Cardiac fibroblast (primary cell): ENCODE measurements at regions not wholly inside any gene's neighbourhood (a gene's known extent, or its start where the extent isn't known, plus 50 kb on each side); places are given as distances from the start of the nearest gene placed in this dataset.
A peak's percentile ranks its signal among the peaks of the same experiment; 100 is the strongest.

Experiments
- DNase-seq, 2 donors: peaks; one replicate each; pipeline versions ENCODE4 v3.0.0 to v3.0.0-alpha.2; 2010; ENCODE audit warnings: low read depth in 2 of 2
- H3K4me3 ChIP-seq, 2 donors: replicated peaks in 1 of 2; 1 replicate in 1 of 2; 2 replicates in 1 of 2; pipeline ENCODE4 v1.5.1; 2011; ENCODE audit warnings: low read depth in 2 of 2, low read length in 2 of 2, mild to moderate bottlenecking in 2 of 2, moderate library complexity in 1 of 2
- TF ChIP-seq, protein P1 (sequence below): IDR thresholded peaks from one replicate; pipeline ENCODE4 v1.5.1; 2011; ENCODE audit warnings: low read depth, mild to moderate bottlenecking, low read length, inconsistent platforms

DNA sequence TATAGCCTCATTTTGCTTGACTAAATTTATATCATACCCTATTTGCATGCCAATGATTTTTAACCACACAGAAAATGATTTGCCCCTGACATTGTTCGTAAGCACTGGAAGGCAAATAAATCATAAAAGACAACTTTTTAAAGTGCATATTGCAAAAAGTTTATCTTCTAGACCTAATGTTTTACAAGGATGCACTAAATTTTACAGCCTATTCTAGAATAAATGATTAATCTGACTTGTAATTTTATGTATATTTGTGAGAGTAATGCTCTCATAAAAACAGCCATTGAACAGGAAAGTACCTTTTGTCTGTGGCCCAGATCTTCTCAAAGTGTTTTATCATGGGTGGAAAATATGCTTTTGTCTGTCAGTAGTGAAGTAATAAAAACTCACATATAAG lies 546.6 kb downstream of the EPHA3 start:
- TF ChIP-seq, protein P1, sequence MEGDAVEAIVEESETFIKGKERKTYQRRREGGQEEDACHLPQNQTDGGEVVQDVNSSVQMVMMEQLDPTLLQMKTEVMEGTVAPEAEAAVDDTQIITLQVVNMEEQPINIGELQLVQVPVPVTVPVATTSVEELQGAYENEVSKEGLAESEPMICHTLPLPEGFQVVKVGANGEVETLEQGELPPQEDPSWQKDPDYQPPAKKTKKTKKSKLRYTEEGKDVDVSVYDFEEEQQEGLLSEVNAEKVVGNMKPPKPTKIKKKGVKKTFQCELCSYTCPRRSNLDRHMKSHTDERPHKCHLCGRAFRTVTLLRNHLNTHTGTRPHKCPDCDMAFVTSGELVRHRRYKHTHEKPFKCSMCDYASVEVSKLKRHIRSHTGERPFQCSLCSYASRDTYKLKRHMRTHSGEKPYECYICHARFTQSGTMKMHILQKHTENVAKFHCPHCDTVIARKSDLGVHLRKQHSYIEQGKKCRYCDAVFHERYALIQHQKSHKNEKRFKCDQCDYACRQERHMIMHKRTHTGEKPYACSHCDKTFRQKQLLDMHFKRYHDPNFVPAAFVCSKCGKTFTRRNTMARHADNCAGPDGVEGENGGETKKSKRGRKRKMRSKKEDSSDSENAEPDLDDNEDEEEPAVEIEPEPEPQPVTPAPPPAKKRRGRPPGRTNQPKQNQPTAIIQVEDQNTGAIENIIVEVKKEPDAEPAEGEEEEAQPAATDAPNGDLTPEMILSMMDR = no peak
- DNase-seq = no peak
- H3K4me3 ChIP-seq = no peak overlapping the region

DNA sequence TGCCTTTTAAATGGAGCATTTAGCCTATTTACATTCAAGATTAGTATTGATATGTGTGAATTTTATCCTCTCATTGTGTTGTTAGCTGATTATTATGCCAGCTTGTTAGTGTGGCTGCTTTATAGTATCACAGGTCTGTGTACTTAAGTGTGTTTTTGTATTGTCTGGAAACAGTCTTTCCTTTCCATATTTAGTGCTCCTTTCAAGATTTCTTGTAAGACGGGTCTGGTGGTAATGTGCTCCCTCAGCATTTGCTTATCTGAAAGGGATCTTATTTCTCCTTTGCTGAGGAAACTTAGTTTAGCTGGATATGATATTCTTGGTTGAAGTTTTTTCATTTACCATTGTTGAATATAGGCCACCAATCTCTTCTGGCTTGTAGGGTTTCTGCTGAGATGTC lies 549.0 kb downstream of the EPHA3 start:
- no peak for DNase-seq
- no peak overlapping the region for H3K4me3 ChIP-seq
- TF ChIP-seq, protein P1 = no peak

DNA sequence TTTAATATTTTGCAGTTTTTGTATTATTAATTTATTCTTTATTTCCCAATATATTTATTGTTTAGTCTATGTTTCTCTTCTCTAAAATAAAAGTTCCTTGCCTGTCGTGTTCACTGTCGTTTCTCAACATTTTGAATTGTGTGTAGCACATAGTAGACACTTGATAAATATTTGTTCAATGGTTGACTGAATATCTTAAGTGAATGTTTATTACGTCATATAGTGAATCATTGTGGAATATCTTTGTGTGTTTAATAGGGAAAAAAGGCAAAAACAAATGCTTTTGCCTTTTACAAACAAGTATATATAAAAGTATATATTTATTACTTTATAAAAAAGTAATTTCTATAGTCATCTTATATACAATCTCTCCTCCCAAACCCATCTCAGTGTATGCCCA lies 572.3 kb downstream of the EPHA3 start:
- DNase-seq = peak in 1 of 2 donors; percentile 1
- H3K4me3 ChIP-seq = no peak overlapping the region
- TF ChIP-seq, protein P1 = no peak

DNA sequence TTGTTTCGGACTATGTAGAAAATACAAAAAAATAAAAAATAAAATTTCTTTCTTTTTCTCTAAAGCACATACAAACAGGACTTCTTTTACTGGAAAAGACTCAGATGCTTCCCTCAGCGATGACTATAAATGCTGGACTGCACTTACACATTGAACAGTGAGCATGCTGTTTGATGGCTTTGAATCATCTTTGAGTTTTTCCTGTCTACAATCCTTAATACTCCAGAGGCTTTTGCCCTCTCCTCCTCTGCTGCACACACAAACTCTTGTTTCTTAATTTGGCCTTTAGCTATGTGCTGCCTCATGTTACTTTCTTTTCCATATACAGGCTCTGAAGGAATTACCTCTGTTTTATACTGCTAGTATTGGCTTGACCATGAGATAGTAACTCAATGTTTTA lies 575.1 kb downstream of the EPHA3 start:
- peak in 1 of 2 donors; percentile 30 for DNase-seq

DNA sequence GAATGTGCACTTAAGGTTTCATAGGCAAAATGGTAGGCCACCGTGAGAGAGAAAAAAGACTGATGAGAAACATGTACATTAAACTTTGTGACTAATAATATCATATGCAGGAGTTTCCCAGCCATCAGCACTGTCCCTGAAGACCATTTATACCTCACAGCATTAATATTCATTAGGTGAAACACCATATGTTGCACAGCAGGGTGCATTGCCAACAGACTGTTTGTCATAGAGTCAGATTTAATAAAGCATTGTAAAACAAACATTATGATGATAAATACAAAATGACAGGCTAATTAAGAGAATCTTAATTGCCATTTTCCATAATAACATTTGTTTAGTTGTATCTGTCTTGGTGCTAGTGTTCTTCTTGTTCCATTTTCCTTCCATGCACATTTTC lies 578.3 kb downstream of the EPHA3 start:
- no peak for DNase-seq
- H3K4me3 ChIP-seq = no peak overlapping the region
- TF ChIP-seq, protein P1 = no peak

More for the DNA sequence above, 575.1 kb downstream of the EPHA3 start:
- no peak overlapping the region for H3K4me3 ChIP-seq
- TF ChIP-seq, protein P1 = no peak

DNA sequence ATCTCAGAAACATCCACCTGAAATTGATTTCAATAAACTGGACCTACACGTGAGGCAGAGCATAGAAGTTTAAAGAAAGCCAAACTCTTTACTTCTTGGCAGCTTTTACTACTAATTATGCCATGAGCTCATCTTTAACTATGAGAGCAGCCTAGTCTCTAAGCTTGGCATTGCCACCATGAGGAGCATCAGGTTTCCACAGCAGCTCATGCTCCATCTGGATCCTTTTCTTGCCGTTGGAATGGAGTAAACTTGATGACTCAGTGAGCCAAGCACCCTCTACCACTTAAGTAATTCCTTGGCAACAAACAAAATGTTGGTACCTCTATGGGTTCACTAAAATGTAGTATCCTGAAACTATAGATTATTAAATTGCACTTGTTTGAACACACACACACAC lies 583.2 kb downstream of the EPHA3 start:
- no peak overlapping the region for H3K4me3 ChIP-seq
- DNase-seq = peak; percentile 20 to 47
- TF ChIP-seq, protein P1 = no peak

DNA sequence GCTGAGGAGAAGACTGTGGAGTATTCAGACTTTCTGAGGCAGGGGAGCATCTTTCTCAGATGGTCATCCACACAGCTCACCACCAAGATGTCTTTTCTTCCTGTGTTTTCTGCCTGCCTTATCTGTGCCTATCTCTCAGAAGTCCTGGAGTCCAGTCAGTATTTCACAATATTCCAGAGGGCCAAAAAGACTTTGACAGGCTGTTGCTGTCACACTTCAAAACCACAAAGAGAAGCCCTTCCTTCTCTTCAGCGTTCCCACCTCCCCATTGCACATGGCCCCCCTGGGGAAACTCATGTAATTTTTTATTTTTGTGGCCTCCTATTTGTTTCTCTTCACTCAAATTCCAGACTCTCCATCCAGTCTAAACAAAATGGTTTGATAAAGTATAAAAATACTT lies 585.2 kb downstream of the EPHA3 start:
- TF ChIP-seq, protein P1 = no peak
- no peak overlapping the region for H3K4me3 ChIP-seq
- DNase-seq = peak in 1 of 2 donors; percentile 8
